Upper lobe of right lung (tissue), 1 donor: ENCODE measurements at regions not wholly inside any gene's neighbourhood (a gene's known extent, or its start where the extent isn't known, plus 50 kb on each side); places are given as distances from the start of the nearest gene placed in this dataset.

Experiments
- ATAC-seq: fragments of 200-7000 bp; cut with Tn5 transposase; one replicate; pipeline ENCODE4 v1.9.1; 2020; ENCODE audit warnings: mild to moderate bottlenecking, moderate library complexity
- DNase-seq: peaks from one replicate; pipeline ENCODE4 v3.0.0-alpha.2; 2020
- H3K27ac ChIP-seq: fragments of 200-600 bp; one replicate; pipeline ENCODE4 v1.8.0; 2022
- H3K27me3 ChIP-seq: fragments of 200-600 bp; one replicate; pipeline ENCODE4 v1.8.0; 2022; ENCODE audit warnings: mild to moderate bottlenecking
- H3K36me3 ChIP-seq: fragments of 200-600 bp; one replicate; pipeline ENCODE4 v1.8.0; 2022
- H3K4me1 ChIP-seq: fragments of 200-600 bp; one replicate; pipeline ENCODE4 v1.8.0; 2022
- H3K4me3 ChIP-seq: fragments of 200-600 bp; one replicate; pipeline ENCODE4 v1.8.0; 2022; ENCODE audit warnings: mild to moderate bottlenecking
- H3K9me3 ChIP-seq: fragments of 200-600 bp; one replicate; pipeline ENCODE4 v1.8.0; 2022
- CTCF ChIP-seq: fragments of 200-600 bp; IDR thresholded peaks from one replicate; pipeline ENCODE4 v1.8.0; 2022; ENCODE audit warnings: antibody characterized with exemption
- intact Hi-C: fragments of 100-400 bp; cut with DNase I; formaldehyde crosslinking; loops from one replicate; pipeline ENCODE4 v1.11.0; 2022
- donor health status: DM: no; HTN: yes; CAD: no; lungs with severe emphysema.

DNA sequence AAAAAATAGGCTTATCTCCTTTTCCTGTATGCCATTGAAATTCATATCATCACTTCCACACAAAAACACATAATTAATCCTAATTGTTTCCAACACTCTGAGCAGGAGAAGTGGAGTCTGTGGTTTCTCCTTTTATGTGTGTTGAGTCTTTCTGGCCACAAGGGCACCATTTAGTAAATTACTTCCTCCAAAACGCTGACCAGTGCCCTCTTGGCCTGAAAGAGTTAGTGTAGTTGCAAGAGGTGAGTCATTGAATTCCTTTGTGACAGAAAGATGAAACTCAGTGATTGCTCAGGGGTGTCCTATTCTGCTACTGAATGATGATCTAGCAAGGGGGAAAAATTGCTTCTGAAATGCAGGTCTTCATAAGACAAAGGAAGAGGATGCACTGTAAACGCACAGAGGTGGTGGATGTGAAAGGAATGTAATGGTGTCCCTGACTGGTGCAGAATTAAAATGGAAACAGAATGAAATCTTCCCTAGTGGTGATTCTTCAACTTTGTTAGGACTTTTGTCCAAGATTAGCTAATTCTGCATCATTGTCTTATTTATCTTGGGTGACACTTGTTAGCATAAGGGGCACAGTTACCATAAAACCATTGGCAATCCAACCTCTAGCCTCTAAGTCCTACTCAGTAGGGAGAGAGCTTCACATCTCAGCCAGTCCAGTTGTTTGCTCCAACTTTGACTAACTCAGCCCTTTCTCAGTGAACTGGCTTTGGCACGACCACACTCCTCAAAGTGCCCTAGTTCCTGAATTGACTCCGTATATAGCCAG is 208.4 kb upstream of the NANOGP8 start:
- Histone ChIP-seq H3K4me3 (no peak overlapping the region), H3K9me3 (no peaks in the 10 kb centered on the region), H3K36me3 (no peaks in the 10 kb centered on the region), H3K4me1 (no peaks in the 10 kb centered on the region), H3K27ac (no peak overlapping the region), H3K27me3 (no peaks in the 10 kb centered on the region)
- ATAC-seq (peak; percentile 55), DNase-seq (no peak)
- intact Hi-C loops, result no loop called here
- no peak for TF ChIP-seq CTCF

GRCh38 chr15:35290301-35290721 is 205.2 kb upstream of the NANOGP8 start:
- no peak for TF ChIP-seq CTCF
- Histone ChIP-seq H3K4me3 (no peak overlapping the region), H3K27ac (no peak overlapping the region), H3K36me3 (no peaks in the 10 kb centered on the region), H3K27me3 (no peaks in the 10 kb centered on the region), H3K9me3 (no peaks in the 10 kb centered on the region), H3K4me1 (no peaks in the 10 kb centered on the region)
- intact Hi-C loops, result no loop called here
- ATAC-seq (no peak), DNase-seq (no peak)

- Histone ChIP-seq H3K27me3 (no peaks in the 10 kb centered on the region), H3K27ac (no peak overlapping the region), H3K36me3 (no peaks in the 10 kb centered on the region), H3K4me3 (no peak overlapping the region), H3K9me3 (no peaks in the 10 kb centered on the region), H3K4me1 (no peaks in the 10 kb centered on the region)
- ATAC-seq, result peak; percentile 72
- intact Hi-C loops, result loop anchor here (10.0 kb wide), 1 partner anchor 156 kb away; no protein-coding TSS in a partner anchor
- DNase-seq, result no peak
- peak; percentile 75 for TF ChIP-seq CTCF
Measured at GRCh38 chr15:35289024-35289617, 204.0 kb upstream of the NANOGP8 start.

DNA sequence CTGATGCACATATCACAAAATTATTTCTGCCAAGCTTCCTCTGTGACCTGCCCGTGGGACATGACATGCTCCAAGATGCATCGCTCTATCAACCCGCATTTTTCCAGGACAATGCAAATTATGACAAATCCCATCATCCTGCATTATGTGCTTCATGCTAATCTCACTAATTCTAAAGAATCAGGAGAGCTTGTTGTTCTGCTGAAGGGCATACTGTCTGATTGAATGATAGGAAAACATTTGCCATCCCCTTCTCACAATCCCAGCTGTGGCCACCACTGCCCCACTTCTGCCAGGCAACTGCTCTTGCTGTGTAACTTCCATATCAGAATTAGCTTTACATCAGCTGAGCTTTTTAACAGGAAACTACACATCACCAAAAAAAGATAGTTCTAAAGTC is 203.5 kb upstream of the NANOGP8 start:
- no peaks in the 10 kb centered on the region for H3K36me3 ChIP-seq
- TF ChIP-seq CTCF, result no peak
- no peaks in the 10 kb centered on the region for H3K9me3 ChIP-seq
- H3K4me3 ChIP-seq, result no peak overlapping the region
- intact Hi-C loops, result loop anchor here (10.0 kb wide), 1 partner anchor 156 kb away; no protein-coding TSS in a partner anchor
- no peak overlapping the region for H3K27ac ChIP-seq
- DNase-seq, result no peak
- ATAC-seq, result no peak
- H3K4me1 ChIP-seq, result no peaks in the 10 kb centered on the region
- no peaks in the 10 kb centered on the region for H3K27me3 ChIP-seq

GRCh38 chr15:35286721-35287120 is 201.6 kb upstream of the NANOGP8 start:
- H3K4me3 ChIP-seq, result no peak overlapping the region
- DNase-seq (no peak), ATAC-seq (no peak)
- no peaks in the 10 kb centered on the region for H3K36me3 ChIP-seq
- no peak overlapping the region for H3K27ac ChIP-seq
- intact Hi-C loops, result loop anchor here (10.0 kb wide), 1 partner anchor 158 kb away; no protein-coding TSS in a partner anchor
- no peaks in the 10 kb centered on the region for H3K9me3 ChIP-seq
- H3K4me1 ChIP-seq, result no peaks in the 10 kb centered on the region
- no peak for TF ChIP-seq CTCF
- H3K27me3 ChIP-seq, result no peaks in the 10 kb centered on the region
